HCT116 (cell line): ENCODE measurements at regions not wholly inside any gene's neighbourhood (a gene's known extent, or its start where the extent isn't known, plus 50 kb on each side); places are given as distances from the start of the nearest gene placed in this dataset.
"Not testable (repeated sequence)": the region's sequence is repeated elsewhere in the genome, so short reads cannot be mapped to it uniquely, and the experiment has no call there.

Experiments
- CTCF ChIP-seq, 3 experiments: fragments of 200-600 bp in 1 of 3; sonication (generic) in 1 of 3; IDR thresholded peaks in 2 of 3; conservative IDR thresholded peaks in 1 of 3; 2 replicates each; pipeline ENCODE4 v1.5.1; 2012 to 2017; ENCODE audit warnings: low read depth in 2 of 3, low read length in 2 of 3, antibody characterized with exemption in 1 of 3, borderline replicate concordance in 1 of 3, control low read depth in 1 of 3, mild to moderate bottlenecking in 1 of 3, mixed read lengths in 1 of 3, mixed run types in 1 of 3, moderate library complexity in 1 of 3; ENCODE audit not compliant: insufficient read depth in 1 of 3
- ELF1 ChIP-seq: IDR thresholded peaks from 2 replicates; pipeline ENCODE4 v1.6.1; 2012; ENCODE audit warnings: low read depth, borderline replicate concordance
- EZH2 ChIP-seq: fragments of 200-600 bp; sonication (generic); IDR thresholded peaks from 2 replicates; pipeline ENCODE4 v1.6.1; 2017; ENCODE audit warnings: antibody characterized with exemption, mixed run types
- EZH2phosphoT487 ChIP-seq: fragments of 200-600 bp; IDR thresholded peaks from 2 replicates; pipeline ENCODE4 v1.6.1; 2018; ENCODE audit warnings: antibody characterized with exemption, borderline replicate concordance
- POLR2A ChIP-seq: IDR thresholded peaks from 2 replicates; pipeline ENCODE4 v1.7.0; 2011; ENCODE audit warnings: borderline replicate concordance; ENCODE audit not compliant: insufficient read depth, insufficient read length; ENCODE audit errors: extremely low read depth
- ZFX ChIP-seq: fragments of 450-650 bp; IDR thresholded peaks from 2 replicates; pipeline ENCODE4 v1.6.1; 2017
- ZNF274 ChIP-seq: fragments of 200-500 bp; sonication (Bioruptor generic); IDR thresholded peaks from 2 replicates; pipeline ENCODE4 v1.6.1; 2014; ENCODE audit warnings: mild to moderate bottlenecking, low read depth, low read length, inconsistent platforms

GRCh38 chr7:68410693-68411092 is 1187.6 kb upstream of the AUTS2 start:
- TF ChIP-seq ZFX; EZH2; CTCF (IDR thresholded peaks at IDR 0.05 in 2 of 3, conservative IDR thresholded peaks at IDR 0.05 in 1 of 3; ENCODE audit: borderline replicate concordance in 1 of 3, insufficient read depth in 1 of 3, low read depth in 2 of 3, low read length in 2 of 3); ELF1; ZNF274; POLR2A; EZH2phosphoT487: not testable (repeated sequence)
